Heart right ventricle (tissue), 16 donors: ENCODE measurements at regions not wholly inside any gene's neighbourhood (a gene's known extent, or its start where the extent isn't known, plus 50 kb on each side); places are given as distances from the start of the nearest gene placed in this dataset.

Source experiments
- ATAC-seq, 8 donors: fragments of 200-7000 bp; cut with Tn5 transposase; one replicate each; pipeline ENCODE4 v1.9.1; 2020; ENCODE audit warnings: mild to moderate bottlenecking in 8 of 8, moderate library complexity in 8 of 8, moderate number of reproducible peaks in 1 of 8
- DNase-seq, 2 donors: peaks; one replicate each; pipeline ENCODE4 v3.0.0-alpha.2; 2020
- H3K27ac ChIP-seq, 10 donors: fragments of 200-600 bp; sonication (generic) in 2 of 10; one replicate each; pipeline versions ENCODE4 v1.5.0 to v1.8.0; 2020 to 2022; ENCODE audit warnings: mild to moderate bottlenecking in 3 of 10
- H3K27me3 ChIP-seq, 7 donors: fragments of 200-600 bp; one replicate each; pipeline ENCODE4 v1.8.0; 2021 to 2022; ENCODE audit warnings: mild to moderate bottlenecking in 2 of 7
- H3K36me3 ChIP-seq, 9 donors: fragments of 200-600 bp; sonication (generic) in 1 of 9; one replicate each; pipeline versions ENCODE4 v1.5.0 to v1.8.0; 2020 to 2022; ENCODE audit warnings: mild to moderate bottlenecking in 2 of 9
- H3K4me1 ChIP-seq, 9 donors: fragments of 200-600 bp; sonication (generic) in 1 of 9; one replicate each; pipeline versions ENCODE4 v1.5.0 to v1.8.0; 2020 to 2022; ENCODE audit warnings: mild to moderate bottlenecking in 4 of 9
- H3K4me3 ChIP-seq, 10 donors: fragments of 200-600 bp; sonication (generic) in 2 of 10; one replicate each; pipeline versions ENCODE4 v1.5.0 to v1.8.0; 2020 to 2022; ENCODE audit warnings: mild to moderate bottlenecking in 7 of 10, moderate library complexity in 2 of 10
- H3K9me3 ChIP-seq, 11 donors: fragments of 200-600 bp in 10 of 11; sonication (generic) in 2 of 11; one replicate each; pipeline versions ENCODE4 v1.5.0 to v1.8.0; 2013 to 2022; ENCODE audit warnings: mild to moderate bottlenecking in 2 of 11, control low read depth in 1 of 11, moderate library complexity in 1 of 11
- CTCF ChIP-seq, 9 donors: fragments of 200-600 bp; sonication (generic) in 2 of 9; IDR thresholded peaks; one replicate each; pipeline versions ENCODE4 v1.5.0 to v1.8.0; 2021 to 2022; ENCODE audit warnings: antibody characterized with exemption in 9 of 9, mild to moderate bottlenecking in 5 of 9, moderate library complexity in 1 of 9
- WGBS, 2 donors: extraction: QIAGEN DNeasy Blood & Tissue Kit; methylation state at CpG; one replicate each; pipeline ENCODE4 v1.1.7; 2013; ENCODE audit warnings: inconsistent platforms in 1 of 2; 5-methylcytosine and 5-hydroxymethylcytosine counted together
- intact Hi-C, 10 donors: fragments of 100-400 bp; cut with DNase I; formaldehyde crosslinking; loops; one replicate each; pipeline versions ENCODE4 v1.11.1 to v1.14.2; 2022
- donor health status: Arrhythmogenic right ventricular cardiomyopathy.
- donor health status: ischemic (EF 13 %, LVEDD 7.1; RV severe dilation, severe dysfunction).
- donor health status: healthy with polysubstance abuse.
- donor health status: DM: no; HTN: yes; CAD: no.
- donor health status: DM: no; HTN: no; CAD: no.
- donor health status: ischemic (EF 25% LVEDD 6.9; RV normal size, moderate dysfunction).
- donor health status: ischemic (EF 25% LVEDD 5.7; RV mildly dilated, moderate dysfunction).
- donor health status: healthy.
- donor health status: DM: yes; HTN: yes; CAD: no.
- donor health status: Ischemic cardiomyopathy.
- donor health status: ischemic (EF 35%, LVEDD 5.7; RV mildly dilated, moderate dysfunction).
- donor health status: nonischemic (EF 11% LVEDD 7.7; RV severe dilation, severe dysfunction).
- donor health status: DM: yes; HTN: yes; CAD: no.
- donor health status: PGD.
- donor health status: ischemic (EF 29% LVEDD 5.4; RV normal size, mild dysfunction).
- donor health status: nonischemic (EF 23%, LVEDD 6.1; RV moderate dilation, normal function).

- Histone ChIP-seq H3K36me3 (no peaks in the 10 kb centered on the region), H3K4me3 (no peak overlapping the region), H3K4me1 (no peaks in the 10 kb centered on the region), H3K27me3 (no peaks in the 10 kb centered on the region), H3K9me3 (peaks cover 0 to 13% (median 7%) of the 10 kb centered on the region in 11 donors), H3K27ac (no peak overlapping the region)
- DNase-seq (no peak), ATAC-seq (no peak)
- intact Hi-C loops: no loop called here
- no peak for TF ChIP-seq CTCF (IDR thresholded peaks at IDR 0.05)
- 41 to 67% methylated on average over 1 of the region's 1 CpG for WGBS, 2 donors
Measured at GRCh38 chr3:72675243-72675642, 173.0 kb downstream of the SHQ1 start.

DNA sequence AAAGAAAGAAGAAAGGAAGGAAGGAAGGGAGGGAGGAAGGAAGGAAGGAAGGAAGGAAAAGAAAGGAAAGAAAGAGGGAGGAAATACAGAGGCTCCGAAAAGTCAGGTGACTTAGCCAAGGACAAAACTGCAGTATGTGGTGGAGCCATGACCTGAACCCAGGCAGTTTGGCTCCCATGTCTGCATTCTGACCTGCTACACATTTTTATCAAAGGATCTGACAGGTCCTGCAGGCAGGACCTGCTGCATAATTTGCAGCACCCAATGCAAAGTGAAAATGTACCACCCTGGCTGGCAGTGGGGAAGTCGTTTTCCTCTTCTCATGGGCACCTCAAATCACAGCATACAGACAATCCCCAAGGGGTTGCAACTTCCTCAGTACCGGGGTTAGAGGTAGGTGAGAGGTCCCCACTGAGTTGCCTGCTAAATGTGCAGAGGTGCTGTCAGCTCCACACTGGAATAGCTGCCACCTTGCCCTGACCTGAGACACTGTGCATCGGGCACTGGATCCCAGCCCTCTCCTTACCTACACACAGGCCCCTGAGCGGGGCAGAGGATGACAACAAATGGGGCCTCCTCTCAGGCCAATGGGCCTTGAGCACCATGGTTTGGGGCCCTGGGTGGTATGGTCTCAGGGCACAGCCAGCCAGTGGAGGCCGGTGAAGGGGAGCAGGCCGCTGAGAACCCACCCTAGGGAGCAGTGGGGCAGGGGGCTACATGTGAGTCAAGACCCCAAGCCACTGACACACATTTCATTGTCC is 175.1 kb downstream of the SHQ1 start:
- DNase-seq (no peak), ATAC-seq (no peak)

DNA sequence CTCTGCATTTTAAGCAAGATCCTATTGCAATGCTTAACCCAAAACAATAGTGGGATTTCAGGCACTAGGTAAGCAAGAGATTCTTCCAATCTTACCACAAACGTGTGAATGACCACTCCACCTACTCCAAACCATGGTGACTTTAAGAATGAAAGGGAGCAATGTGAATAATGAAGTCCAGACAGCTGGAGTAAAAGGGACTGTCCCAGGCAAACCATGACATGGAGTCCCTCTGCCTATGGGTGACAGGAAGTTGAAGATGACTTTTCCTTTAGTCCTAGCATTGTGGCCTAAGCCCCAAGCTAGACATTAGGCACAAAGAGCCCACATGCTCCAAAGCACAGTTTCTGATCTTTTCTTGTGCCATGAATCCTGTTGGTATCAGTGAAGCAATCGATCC is 179.0 kb downstream of the SHQ1 start:
- WGBS, 2 donors: 91 to 93% methylated on average over 2 of the region's 2 CpGs
- intact Hi-C loops: loop anchor here in 7 of 10 donors (5.0 to 10.0 kb wide), 4 partner anchors 146 to 156 kb away; no protein-coding TSS in a partner anchor
- DNase-seq (no peak), ATAC-seq (no peak)
- Histone ChIP-seq H3K4me1 (no peaks in the 10 kb centered on the region), H3K36me3 (no peaks in the 10 kb centered on the region), H3K27ac (no peak overlapping the region), H3K27me3 (peaks cover 0 to 4% (median 0%) of the 10 kb centered on the region in 7 donors), H3K9me3 (no peaks in the 10 kb centered on the region), H3K4me3 (no peak overlapping the region)
- TF ChIP-seq CTCF (IDR thresholded peaks at IDR 0.05): no peak

More for the DNA sequence above, 175.1 kb downstream of the SHQ1 start:
- Histone ChIP-seq H3K4me3 (no peak overlapping the region), H3K36me3 (no peaks in the 10 kb centered on the region), H3K27ac (no peak overlapping the region), H3K27me3 (peaks cover 0 to 4% (median 0%) of the 10 kb centered on the region in 7 donors), H3K4me1 (no peaks in the 10 kb centered on the region), H3K9me3 (peaks cover 0 to 13% (median 7%) of the 10 kb centered on the region in 11 donors)
- intact Hi-C loops: no loop called here
- TF ChIP-seq CTCF (IDR thresholded peaks at IDR 0.05): no peak
- 74 to 80% methylated on average over 7 of the region's 7 CpGs for WGBS, 2 donors

GRCh38 chr3:72666447-72666755 is 181.8 kb downstream of the SHQ1 start:
- no peak overlapping the region for H3K4me3 ChIP-seq
- no peak overlapping the region for H3K27ac ChIP-seq
- no peaks in the 10 kb centered on the region for H3K4me1 ChIP-seq
- peak in 1 of 9 donors; percentile 2 for TF ChIP-seq CTCF (IDR thresholded peaks at IDR 0.05)
- H3K27me3 ChIP-seq: peaks cover 0 to 4% (median 0%) of the 10 kb centered on the region in 7 donors
- H3K36me3 ChIP-seq: no peaks in the 10 kb centered on the region
- DNase-seq (no peak), ATAC-seq (no peak)
- intact Hi-C loops: loop anchor here in 7 of 10 donors (5.0 to 10.0 kb wide), 4 partner anchors 148 to 158 kb away; no protein-coding TSS in a partner anchor
- H3K9me3 ChIP-seq: no peaks in the 10 kb centered on the region
- 78 to 82% methylated on average over 3 of the region's 3 CpGs for WGBS, 2 donors
